PFSK-1 (cell line): ENCODE measurements at regions not wholly inside any gene's neighbourhood (a gene's known extent, or its start where the extent isn't known, plus 50 kb on each side); places are given as distances from the start of the nearest gene placed in this dataset.

Experiments used
- FOXP2 ChIP-seq: optimal IDR thresholded peaks from 2 replicates; pipeline ENCODE3; 2011; ENCODE audit warnings: borderline replicate concordance, control low read depth, inconsistent platforms; ENCODE audit not compliant: insufficient read depth; ENCODE audit errors: extremely low read length, extremely low read depth
- POLR2AphosphoS5 ChIP-seq: IDR thresholded peaks from 2 replicates; pipeline ENCODE4 v1.6.1; 2012; ENCODE audit warnings: low read depth, mild to moderate bottlenecking, control low read depth, low read length, moderate library complexity
- SIN3A ChIP-seq: IDR thresholded peaks from 2 replicates; pipeline ENCODE4 v1.6.1; 2012; ENCODE audit warnings: mild to moderate bottlenecking, low read length, moderate library complexity, borderline replicate concordance; ENCODE audit not compliant: insufficient read depth
- TAF1 ChIP-seq: IDR thresholded peaks from 2 replicates; pipeline ENCODE4 v1.6.1; 2012; ENCODE audit warnings: low read length, control low read depth, borderline replicate concordance; ENCODE audit not compliant: insufficient read depth
- TF ChIP-seq, protein P1 (sequence below), 2 experiments: IDR thresholded peaks; 2 replicates each; pipeline versions ENCODE4 v1.6.1 to v1.8.0; 2011 to 2012; ENCODE audit warnings: low read depth in 2 of 2, low read length in 2 of 2, control low read depth in 1 of 2, inconsistent platforms in 1 of 2, mild to moderate bottlenecking in 1 of 2, moderate library complexity in 1 of 2; ENCODE audit not compliant: insufficient read depth in 1 of 2

DNA sequence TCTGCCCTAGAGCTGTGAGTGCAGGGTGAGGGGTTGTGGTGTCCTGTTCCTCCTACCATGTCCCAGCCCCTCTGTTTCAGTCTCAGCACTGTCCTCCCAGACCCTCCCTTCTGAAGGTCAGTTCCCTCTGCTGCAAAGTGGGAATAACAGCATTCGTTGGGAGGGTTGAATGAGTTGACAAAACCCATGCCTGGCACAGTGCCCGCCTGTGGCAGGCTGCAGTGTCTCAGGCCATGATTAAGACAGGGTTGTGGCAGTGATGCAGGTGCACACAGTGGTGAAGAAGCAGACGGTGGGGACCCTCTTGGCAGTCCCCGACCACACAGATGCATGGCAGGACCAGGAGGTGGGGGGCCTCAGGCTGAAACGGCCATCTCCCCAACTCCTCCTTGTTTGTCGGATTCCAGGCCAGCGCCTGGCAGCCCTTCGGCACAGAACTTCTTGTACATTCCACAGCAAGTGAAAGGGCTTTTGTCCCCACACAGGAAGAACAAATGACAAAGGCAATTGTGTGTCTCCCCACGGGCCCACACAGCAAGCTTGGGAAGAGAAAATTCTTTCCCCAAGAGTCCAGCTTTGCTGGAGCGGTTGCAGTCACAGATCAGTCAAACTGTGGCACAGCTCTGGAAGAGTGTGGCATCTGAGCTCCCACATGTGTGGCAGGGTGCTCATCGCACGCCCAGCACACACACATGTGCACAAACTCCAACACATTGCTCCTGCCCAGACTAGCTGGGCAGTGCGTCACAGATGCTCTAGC, 58.1 kb upstream of the EPCAM start:
- no peak for TF ChIP-seq SIN3A
- no peak for TF ChIP-seq FOXP2
- TF ChIP-seq TAF1 = no peak
- no peak for TF ChIP-seq POLR2AphosphoS5
- TF ChIP-seq, protein P1, sequence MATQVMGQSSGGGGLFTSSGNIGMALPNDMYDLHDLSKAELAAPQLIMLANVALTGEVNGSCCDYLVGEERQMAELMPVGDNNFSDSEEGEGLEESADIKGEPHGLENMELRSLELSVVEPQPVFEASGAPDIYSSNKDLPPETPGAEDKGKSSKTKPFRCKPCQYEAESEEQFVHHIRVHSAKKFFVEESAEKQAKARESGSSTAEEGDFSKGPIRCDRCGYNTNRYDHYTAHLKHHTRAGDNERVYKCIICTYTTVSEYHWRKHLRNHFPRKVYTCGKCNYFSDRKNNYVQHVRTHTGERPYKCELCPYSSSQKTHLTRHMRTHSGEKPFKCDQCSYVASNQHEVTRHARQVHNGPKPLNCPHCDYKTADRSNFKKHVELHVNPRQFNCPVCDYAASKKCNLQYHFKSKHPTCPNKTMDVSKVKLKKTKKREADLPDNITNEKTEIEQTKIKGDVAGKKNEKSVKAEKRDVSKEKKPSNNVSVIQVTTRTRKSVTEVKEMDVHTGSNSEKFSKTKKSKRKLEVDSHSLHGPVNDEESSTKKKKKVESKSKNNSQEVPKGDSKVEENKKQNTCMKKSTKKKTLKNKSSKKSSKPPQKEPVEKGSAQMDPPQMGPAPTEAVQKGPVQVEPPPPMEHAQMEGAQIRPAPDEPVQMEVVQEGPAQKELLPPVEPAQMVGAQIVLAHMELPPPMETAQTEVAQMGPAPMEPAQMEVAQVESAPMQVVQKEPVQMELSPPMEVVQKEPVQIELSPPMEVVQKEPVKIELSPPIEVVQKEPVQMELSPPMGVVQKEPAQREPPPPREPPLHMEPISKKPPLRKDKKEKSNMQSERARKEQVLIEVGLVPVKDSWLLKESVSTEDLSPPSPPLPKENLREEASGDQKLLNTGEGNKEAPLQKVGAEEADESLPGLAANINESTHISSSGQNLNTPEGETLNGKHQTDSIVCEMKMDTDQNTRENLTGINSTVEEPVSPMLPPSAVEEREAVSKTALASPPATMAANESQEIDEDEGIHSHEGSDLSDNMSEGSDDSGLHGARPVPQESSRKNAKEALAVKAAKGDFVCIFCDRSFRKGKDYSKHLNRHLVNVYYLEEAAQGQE (IDR thresholded peaks at IDR 0.05; ENCODE audit: insufficient read depth in 1 of 2, low read depth in 2 of 2, low read length in 2 of 2) = no peak

DNA sequence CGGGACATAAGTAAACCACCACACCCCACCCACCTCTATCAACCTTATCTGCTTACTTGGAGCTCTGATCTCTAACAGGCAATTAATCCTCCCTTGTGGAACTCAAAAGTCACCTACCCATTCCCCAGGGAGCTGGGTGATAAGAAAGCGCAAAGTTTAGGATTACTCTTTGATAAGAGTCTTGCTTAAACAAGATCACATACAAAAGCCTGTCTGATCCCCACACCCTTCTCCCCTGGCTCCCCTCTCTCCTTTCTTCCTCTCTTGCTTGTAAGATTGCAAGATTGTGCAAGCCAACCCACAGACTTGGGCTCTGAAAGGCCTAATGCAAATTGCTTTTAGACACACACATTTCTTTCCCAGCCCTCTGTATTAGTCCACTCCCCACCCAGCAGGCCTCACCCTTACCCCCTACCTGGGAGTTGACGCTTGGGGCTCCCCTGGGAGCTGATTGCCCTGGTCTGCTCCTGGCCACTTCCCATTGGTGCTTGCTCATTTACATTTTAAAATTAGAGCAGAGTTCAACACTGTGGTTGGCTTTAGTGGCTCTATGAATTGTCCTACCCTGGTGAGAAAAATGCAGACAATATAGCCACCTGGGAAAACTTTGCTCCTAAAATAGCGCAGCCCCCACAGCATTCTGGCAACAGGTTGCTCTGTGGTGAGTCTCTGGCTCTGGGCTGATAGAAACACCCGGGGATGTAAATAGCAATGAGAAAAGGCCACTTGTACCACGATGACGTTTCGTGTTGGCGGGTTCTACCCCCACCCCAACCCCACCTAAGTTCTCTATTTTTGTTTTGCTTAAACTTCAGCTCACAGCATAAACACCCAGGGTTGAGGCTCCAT, 58.9 kb upstream of the EPCAM start:
- TF ChIP-seq FOXP2 (no peak), POLR2AphosphoS5 (no peak)

DNA sequence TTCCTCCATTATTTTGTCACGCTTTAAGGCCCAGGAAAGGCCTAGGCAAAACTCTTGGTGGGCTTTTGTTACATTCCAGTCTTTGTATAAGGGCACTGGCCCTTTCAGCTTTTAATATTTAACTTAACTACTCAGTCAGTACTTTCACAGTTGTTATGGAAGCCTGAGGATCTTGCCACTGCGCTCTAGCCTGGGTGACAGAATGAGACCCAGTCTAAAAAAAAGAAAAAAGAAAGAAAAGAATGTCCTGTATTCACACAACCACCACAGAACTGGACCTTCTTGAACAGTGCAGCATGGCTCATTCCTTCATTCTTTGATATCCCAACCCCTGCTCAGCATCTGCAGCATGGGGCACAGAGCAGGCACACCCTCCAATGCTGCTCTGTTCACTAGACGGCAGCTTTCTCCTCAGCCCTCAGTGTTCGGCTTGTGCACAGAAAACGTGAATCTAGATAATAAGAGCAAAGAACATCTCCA, 59.6 kb upstream of the EPCAM start:
- TF ChIP-seq POLR2AphosphoS5 (no peak), FOXP2 (no peak), SIN3A (no peak), TAF1 (no peak)
- TF ChIP-seq, protein P1 (IDR thresholded peaks at IDR 0.05; ENCODE audit: insufficient read depth in 1 of 2, low read depth in 2 of 2, low read length in 2 of 2) = no peak

DNA sequence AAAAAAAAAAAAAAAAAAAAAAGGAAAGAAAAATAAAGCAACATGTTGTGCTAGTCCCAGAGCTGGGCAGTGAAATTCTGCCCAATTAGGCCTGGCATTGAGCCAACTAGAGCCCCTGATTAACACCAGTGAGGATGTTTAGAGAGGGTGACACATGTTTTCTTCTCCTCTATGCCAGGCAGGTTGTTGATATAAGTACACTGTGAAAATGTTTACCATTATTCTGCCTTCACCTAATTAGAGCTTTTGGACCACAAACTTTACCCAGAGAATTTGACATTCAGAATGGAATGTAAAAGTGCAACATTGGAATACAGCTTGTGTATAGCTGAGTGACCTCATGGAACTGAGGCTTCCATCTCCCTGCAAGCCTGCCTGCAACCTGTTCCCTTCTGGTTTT, 62.0 kb upstream of the EPCAM start:
- TF ChIP-seq POLR2AphosphoS5 (no peak), TAF1 (no peak), FOXP2 (no peak), SIN3A (no peak)
- TF ChIP-seq, protein P1 (IDR thresholded peaks at IDR 0.05; ENCODE audit: insufficient read depth in 1 of 2, low read depth in 2 of 2, low read length in 2 of 2) = no peak

DNA sequence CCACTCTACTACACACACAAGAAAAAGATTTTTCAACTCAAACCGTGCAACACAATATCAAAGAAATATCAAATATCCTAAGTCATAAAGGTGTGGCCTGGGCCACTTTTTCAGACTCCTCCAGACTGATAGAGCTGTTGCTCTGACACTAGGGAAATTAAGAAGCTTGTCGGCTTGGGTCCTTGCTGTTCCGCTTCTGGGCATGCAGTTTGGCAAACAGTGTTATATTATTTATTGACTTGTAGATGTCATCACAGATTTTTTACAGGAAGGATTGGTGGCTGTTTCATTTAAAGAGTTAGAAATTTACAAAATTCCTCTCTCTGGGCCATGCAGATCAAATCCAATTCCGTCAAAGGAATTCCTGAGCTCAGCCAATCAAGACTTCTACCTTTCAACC, 64.5 kb upstream of the EPCAM start:
- TF ChIP-seq, protein P1 (IDR thresholded peaks at IDR 0.05; ENCODE audit: insufficient read depth in 1 of 2, low read depth in 2 of 2, low read length in 2 of 2) = no peak
- TF ChIP-seq TAF1 = no peak
- TF ChIP-seq POLR2AphosphoS5 = no peak
- no peak for TF ChIP-seq SIN3A
- no peak for TF ChIP-seq FOXP2
